ENCODE measurements at regions not wholly inside any gene's neighbourhood (a gene's known extent, or its start where the extent isn't known, plus 50 kb on each side); places are given as distances from the start of the nearest gene placed in this dataset.

DNA sequence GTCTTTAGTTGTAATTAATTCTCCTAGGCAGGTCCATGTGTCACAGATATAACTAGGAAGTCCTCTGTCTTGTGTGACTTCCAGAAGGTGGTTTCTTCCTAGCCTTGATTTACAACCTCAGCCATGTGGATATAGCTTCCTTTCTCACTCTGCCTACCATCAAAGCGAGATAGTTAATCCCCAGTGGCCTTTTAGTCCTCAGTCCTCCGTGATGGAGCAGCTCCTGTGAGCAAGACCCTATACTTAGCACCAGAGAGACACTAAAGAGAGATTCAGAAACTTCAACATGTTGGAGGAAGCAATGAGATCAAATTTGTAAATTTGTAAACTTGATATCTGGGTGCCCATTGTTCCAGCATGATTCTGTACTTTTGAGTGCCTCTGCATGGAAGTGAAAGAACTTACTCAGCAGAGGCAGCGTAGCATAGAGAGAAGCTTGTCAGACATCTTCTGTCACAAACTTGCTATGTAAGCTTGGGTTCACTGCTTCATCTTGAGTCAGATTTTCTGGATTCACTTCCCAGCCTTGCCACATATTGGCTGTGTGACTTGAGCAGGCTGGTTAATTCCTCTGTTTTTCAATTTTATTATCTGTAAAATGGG, 170.2 kb upstream of the NR3C1 start:
- H3K9me3 Mint-ChIP-seq: peaks cover 0 to 5% of the 10 kb centered on the region in 2 donors

DNA sequence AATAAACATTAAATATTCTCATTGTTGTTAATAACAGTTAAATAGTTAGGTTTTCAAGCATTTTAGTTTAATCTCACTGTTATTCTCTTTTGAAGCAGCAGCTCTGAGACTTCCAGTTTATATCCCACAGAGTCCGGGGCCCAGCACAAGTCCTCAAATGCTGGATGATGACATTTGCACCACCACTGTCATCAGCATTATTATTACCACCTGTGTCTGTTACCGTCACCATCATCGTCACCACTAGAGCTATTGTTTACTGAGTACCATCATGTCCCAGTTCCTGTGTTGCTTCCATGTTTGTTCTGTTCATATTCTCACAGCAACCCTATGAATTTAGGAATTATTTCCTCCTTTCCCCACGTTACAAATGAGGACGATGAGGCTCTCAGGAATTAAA, 169.2 kb upstream of the NR3C1 start:
- H3K36me3 Mint-ChIP-seq: no peaks in the 10 kb centered on the region
- DNase-seq (ENCODE audit: low spot score in 2 of 2): no peak
- no peak overlapping the region for H3K27ac Mint-ChIP-seq
- no peak for ATAC-seq
- peaks cover 0 to 5% of the 10 kb centered on the region in 2 donors for H3K9me3 Mint-ChIP-seq

More for the DNA sequence above, 170.2 kb upstream of the NR3C1 start:
- H3K36me3 Mint-ChIP-seq: no peaks in the 10 kb centered on the region
- DNase-seq (ENCODE audit: low spot score in 2 of 2): no peak
- H3K27ac Mint-ChIP-seq: no peak overlapping the region
- no peak for ATAC-seq

DNA sequence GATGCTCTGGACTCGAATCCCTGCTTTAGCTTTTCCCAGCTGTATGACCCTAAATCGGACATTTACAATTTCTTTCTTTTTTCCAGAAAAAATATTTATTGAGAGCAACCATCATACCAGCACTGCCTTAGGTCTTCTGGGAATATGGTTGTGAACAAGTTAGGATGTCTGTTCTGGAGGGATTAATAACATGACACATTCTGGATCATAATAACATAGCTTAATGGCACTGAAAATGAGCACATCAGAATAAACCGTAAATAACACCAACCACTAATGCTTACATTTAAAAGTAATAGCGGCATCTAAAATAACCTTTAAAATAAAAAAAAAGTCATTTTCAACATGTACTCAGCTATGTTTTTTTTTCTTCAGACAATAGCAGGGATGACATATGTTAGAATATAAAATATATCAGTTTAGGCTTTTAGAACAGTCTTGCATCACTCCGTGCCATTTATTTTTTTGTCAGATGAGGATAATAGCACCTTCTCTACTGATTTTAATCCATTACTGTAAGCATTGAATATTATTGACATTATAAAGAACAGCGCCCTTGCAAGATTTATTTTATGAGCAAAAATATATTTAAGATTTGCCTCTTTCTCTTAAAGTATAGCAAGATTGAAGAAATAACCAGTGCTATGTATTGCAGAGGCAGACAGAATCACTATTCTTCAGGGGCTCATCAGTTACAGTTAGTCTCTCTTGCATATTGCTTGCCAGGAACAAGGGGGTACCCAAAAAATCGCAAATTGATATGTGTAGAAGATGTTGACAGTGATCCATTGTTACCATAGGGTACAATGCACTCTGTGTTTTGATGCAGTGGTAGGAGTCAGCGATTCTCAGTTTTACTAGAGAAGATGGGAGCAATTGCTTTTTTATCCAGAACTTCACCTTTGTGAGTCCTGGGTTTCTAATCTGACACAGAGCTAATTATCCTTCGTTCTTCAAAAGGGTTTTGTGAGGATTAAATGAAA, 168.4 kb upstream of the NR3C1 start:
- ATAC-seq: no peak
- Mint-ChIP-seq H3K9me3 (peaks cover 0 to 5% of the 10 kb centered on the region in 2 donors), H3K36me3 (no peaks in the 10 kb centered on the region), H3K27ac (no peak overlapping the region)
- no peak for DNase-seq (ENCODE audit: low spot score in 2 of 2)

DNA sequence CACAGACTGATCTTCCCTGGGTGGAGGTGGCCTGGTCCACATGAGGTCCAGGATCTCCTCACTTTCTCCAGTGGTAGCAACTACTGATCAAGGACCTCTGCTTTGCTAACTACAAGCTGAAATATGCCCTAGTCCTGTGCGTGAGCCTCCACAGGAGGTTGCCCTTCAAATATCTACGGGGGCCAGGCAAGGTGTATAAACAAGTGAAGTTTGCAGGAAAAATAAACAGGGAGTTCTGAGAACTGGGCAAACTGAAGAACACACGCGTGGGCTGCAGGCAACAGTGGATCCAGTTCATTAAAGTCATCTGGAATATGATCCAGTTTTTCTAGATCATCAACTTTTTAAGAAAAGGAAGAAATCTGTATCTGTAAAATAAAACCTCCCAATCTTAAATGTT, 167.5 kb upstream of the NR3C1 start:
- H3K27ac Mint-ChIP-seq: no peak overlapping the region
- DNase-seq (ENCODE audit: low spot score in 2 of 2) (no peak), ATAC-seq (no peak)
- H3K9me3 Mint-ChIP-seq: peaks cover 0 to 5% of the 10 kb centered on the region in 2 donors
- no peaks in the 10 kb centered on the region for H3K36me3 Mint-ChIP-seq

DNA sequence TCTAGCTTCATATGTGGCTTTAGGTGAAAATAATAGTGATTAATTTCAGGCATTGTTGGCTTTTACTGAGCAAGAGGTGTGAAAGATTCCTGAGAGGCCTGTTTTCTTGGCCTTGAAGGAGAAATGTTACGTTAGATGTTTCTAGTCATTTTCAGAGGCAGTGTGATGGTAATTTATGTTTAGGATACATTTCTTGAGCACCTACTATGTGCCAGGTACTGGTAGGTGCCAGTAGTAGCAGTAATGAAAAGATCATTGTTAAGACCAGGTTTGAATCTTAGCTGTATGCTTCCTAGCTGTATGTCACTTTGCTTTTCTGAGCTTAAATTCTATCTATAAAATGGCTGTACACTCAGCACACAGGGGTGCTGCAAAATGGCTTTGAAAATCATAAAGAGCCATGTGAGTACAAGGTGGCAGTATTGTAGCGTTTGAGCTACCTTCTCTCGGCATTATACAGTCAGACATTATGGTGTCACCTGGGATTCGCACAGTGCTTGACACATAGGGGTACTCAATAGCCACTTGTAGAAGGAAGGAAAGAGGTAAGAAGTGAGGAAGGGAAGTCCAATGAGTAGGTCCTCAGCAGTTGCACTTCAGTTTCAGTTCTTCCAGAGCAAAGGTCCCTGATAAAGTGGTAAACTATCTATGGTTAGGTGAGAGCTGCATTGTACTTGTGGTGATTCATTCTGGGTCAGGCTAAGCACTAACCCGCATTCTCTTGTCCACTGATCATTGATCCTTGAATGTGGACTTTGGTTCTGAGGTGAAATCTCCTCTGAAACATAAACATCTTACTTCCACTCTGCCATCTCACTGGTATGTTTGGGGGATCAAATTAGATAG, 166.5 kb upstream of the NR3C1 start:
- H3K9me3 Mint-ChIP-seq: peaks cover 0 to 1% of the 10 kb centered on the region in 2 donors
- DNase-seq (ENCODE audit: low spot score in 2 of 2) (no peak), ATAC-seq (no peak)
- no peaks in the 10 kb centered on the region for H3K36me3 Mint-ChIP-seq
- H3K27ac Mint-ChIP-seq: no peak overlapping the region

DNA sequence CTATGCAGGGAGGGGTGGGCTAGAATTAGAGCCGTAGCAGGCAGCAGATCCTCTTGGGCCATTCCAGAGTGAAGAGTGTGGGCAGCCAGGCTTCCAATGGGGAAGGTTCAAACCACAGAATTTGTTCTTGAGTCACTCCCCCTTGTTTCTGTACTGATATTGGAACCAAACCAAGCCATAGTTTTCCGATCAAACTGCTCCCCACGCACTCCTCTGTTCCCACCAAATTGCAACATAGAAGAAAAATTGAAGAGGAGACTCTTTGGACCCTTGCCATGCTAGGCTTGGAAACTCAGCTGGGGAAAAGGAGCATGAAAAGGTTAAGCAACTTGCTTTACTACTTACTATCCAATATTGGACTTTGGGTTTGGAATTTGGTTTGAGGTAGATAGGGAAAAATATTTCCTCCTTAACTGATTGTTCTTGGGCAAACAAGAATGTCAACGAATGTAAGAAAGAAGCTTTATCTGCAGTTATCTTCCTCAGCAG, 165.8 kb upstream of the NR3C1 start:
- ATAC-seq (no peak), DNase-seq (ENCODE audit: low spot score in 2 of 2) (no peak)
- Mint-ChIP-seq H3K36me3 (no peaks in the 10 kb centered on the region), H3K27ac (no peak overlapping the region), H3K9me3 (no peaks in the 10 kb centered on the region)

DNA sequence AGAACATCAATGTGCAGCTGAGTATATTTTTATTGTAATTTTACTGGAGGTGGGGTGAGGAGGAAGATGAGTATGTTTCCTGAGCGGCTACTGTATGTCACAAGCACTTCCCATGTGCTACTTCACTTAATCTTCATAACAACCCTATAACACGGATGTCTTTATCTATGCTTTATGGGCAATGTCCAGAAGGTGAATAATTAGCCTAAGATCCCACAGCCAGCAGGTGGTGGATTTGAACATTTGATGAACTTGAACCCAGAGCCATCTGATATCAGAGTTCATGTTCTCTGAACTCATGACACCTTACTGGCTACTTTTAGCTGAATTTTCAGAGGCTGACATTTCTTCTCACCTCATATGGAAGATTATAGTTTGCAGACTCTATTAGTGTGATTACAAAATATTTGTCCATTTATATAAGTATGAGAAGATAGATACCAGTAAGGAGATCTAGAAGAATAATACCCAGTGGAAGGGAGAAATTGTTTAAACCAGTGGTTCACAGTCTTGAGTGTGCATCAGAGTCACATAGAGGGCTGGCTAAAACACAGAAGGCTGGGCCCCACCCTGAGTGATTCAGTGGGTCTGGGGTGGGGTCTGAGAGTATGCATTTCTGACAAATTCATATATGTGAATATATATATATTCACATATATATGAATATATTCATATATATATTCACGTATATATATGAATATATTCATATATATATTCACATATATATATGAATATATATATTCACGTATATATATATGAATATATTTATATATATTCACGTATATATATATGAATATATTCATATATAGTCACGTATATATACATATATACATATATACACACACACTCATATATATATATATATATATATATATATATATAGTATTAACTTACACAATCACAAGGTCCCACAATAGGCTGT, 164.4 kb upstream of the NR3C1 start:
- ATAC-seq: no peak
- Mint-ChIP-seq H3K36me3 (no peaks in the 10 kb centered on the region), H3K9me3 (no peaks in the 10 kb centered on the region), H3K27ac (no peak overlapping the region)
- no peak for DNase-seq (ENCODE audit: low spot score in 2 of 2)

DNA sequence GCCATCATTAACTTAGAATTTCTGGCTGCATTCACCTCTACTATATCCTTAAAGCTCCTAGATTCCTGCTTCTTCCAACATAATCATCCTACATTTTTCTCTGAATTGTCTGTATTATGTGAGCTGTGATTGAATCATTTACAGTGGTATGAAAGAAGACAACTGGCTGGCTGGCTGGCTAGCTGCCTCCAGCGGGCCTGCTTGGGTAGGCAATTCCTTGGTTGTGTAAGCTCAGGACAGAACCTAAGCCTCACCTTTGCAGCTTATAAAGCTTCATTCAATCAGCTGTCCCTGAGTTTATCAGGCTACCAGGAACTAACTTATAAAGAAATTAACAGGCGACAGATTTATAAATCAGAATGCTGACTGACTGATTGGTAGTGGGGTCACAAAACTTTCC, 162.7 kb upstream of the NR3C1 start:
- Mint-ChIP-seq H3K36me3 (no peaks in the 10 kb centered on the region), H3K27ac (no peak overlapping the region), H3K9me3 (no peaks in the 10 kb centered on the region)
- DNase-seq (ENCODE audit: low spot score in 2 of 2) (no peak), ATAC-seq (no peak)

DNA sequence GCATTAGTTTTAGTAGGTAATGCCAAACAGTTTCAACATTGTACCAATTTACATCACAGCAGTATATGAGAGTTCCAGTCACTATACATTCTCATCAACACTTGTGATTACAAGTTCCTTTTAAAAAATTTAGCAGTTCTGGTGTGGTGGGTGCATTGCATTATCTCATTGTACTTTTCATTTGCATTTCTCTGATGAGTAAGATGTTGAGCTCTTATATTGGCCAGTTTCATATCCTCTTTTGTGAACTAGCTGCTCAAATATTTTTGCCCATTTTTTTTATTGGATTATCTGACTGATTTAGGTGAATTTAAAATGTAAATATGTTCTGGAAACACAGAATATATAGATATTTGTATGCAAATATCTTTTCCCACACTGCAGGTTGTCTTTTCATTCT, 160.9 kb upstream of the NR3C1 start:
- H3K27ac Mint-ChIP-seq: no peak overlapping the region
- no peak for DNase-seq (ENCODE audit: low spot score in 2 of 2)
- ATAC-seq: peak in 1 of 2 donors; percentile 63
- no peaks in the 10 kb centered on the region for H3K9me3 Mint-ChIP-seq
- no peaks in the 10 kb centered on the region for H3K36me3 Mint-ChIP-seq

DNA sequence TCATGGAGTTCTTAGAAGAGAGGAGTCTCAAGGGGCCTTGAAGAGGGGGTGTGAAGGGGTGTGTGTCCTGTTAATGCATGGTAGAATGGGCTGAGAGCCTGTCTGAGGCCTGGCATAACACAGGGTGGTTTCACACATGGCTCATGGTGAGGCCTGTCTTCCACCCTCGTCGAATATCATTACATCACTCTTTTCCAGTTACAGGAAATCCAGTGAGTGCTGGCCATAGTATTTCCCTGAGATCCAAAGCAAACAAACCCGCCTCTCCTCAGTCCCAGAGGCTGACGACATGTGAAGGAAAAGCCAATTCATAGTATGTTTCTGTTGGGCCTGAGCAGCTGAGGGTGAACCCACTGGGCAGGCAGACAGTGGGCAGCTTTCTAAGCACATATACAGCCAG, 159.4 kb upstream of the NR3C1 start:
- H3K9me3 Mint-ChIP-seq: no peaks in the 10 kb centered on the region
- H3K36me3 Mint-ChIP-seq: no peaks in the 10 kb centered on the region
- DNase-seq (ENCODE audit: low spot score in 2 of 2): no peak
- ATAC-seq: no peak
- H3K27ac Mint-ChIP-seq: no peak overlapping the region

DNA sequence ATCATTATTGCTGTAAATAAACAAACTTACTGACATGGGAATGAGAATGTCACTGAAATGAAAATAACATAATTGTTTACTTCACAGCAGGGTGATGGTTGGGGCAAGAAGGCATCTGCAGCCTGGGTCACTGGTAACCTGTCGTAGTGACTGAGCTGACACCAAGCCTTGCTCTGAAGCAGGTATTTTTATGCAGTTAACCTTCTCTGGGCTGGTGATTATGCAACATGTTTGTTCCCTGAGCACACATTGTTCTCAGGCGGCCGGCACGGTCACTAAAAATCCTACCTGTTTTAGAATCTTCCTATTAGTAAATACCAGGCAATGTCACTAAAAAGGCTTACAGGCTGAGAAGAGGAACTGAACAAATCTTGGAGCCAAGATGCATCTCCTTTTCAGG, 157.7 kb upstream of the NR3C1 start:
- no peaks in the 10 kb centered on the region for H3K9me3 Mint-ChIP-seq
- ATAC-seq: no peak
- no peak overlapping the region for H3K27ac Mint-ChIP-seq
- no peaks in the 10 kb centered on the region for H3K36me3 Mint-ChIP-seq
- no peak for DNase-seq (ENCODE audit: low spot score in 2 of 2)

DNA sequence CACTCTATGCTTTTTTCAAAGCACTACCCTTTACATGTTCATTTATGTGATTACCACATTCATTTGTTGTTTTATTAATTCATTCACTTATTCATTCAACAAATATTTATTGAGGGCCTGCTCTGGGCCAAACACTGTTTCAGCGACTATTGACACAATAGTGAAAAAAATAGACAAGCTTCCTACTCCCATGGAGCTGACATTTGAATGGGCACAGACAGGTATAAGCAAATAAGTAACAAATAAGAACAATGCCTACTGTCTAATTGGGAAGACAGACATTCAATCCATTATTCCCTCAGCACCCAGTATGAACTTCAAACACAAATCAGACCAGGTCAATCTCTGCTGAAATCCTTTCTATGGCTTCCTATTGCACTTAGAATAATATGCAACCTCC, 156.9 kb upstream of the NR3C1 start:
- no peak for ATAC-seq

DNA sequence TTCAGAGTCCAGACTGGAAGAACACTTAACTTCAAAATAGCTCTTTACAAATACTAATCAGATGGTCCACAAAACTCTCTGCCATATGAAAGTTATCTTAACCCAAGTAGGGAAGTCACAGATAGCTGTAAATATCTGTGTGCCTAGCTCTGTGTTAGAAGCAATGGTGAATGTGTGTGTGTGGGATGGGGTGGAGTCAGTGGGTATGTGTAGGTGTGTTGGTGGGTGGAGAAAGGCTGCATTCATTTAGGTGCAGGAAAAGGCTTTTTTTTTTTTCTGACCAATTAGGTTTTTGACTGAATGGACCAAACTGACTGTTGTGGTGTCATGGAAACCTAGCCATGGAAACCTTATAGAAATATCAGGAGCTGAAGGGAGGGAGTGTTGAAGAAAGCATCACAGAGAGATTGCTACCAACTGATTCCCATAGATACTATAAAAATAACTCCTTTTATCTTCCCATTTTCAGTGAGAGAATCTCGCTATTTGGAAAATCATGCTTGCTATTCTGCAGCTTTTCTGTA, 156.2 kb upstream of the NR3C1 start:
- H3K27ac Mint-ChIP-seq: no peak overlapping the region
- DNase-seq (ENCODE audit: low spot score in 2 of 2) (no peak), ATAC-seq (no peak)
- no peaks in the 10 kb centered on the region for H3K36me3 Mint-ChIP-seq
- no peaks in the 10 kb centered on the region for H3K9me3 Mint-ChIP-seq

More for the DNA sequence above, 156.9 kb upstream of the NR3C1 start:
- DNase-seq (ENCODE audit: low spot score in 2 of 2): no peak
- Mint-ChIP-seq H3K9me3 (no peaks in the 10 kb centered on the region), H3K27ac (no peak overlapping the region), H3K36me3 (no peaks in the 10 kb centered on the region)

DNA sequence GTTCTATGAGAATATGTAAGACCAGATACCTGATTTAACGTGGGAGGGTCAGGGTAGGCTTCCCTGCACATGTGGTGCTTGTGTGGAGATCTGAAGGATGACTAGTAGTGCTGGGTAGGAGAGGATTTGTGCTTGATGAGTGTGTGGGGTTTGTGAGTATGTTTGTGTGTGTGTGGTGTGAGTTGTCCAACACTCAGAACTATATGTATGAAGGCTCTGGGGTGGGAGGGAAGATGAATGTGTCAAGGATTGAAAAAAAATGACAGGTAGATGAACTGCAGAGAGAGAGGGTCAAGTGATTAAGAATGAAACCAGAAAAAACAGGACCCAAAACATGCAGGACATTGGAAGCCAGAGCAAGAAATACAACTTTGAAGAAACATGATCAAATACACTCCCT, 154.6 kb upstream of the NR3C1 start:
- Mint-ChIP-seq H3K36me3 (no peaks in the 10 kb centered on the region), H3K27ac (no peak overlapping the region), H3K9me3 (no peaks in the 10 kb centered on the region)
- DNase-seq (ENCODE audit: low spot score in 2 of 2) (no peak), ATAC-seq (peak in 1 of 2 donors; percentile 73)

DNA sequence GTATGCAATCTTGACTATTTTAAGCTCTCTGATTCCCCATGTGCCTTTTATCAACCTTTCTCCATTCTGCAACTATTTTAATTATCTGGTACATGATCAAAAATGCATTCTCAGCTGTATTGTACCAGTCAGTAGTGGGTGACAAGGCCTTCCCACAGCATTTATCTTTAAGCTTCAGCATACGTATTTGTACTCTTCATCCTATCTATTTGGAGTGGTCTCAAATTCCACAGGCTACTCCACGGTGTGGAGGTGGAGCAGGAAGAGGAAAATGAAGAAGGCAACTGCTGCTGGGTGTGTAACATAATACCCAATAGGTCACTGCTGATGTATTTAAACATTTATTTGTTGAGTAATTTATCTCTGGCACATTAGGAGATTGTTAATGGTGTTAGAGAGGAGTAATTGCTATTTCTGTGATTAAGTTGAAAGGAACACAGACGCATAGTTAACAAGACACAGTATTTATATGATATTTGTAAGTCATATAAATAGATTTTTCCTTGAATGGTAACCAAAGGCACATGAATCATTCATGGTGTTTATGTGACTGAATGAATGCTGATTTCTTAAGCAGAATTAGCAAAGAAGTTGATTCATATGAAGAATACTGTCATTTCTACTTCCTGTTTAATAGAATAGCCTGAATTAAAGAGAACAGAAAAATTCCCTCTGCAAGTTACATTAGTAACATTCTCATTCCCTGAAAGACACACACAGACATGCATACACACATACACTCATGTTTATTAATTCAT, 153.8 kb upstream of the NR3C1 start:
- Mint-ChIP-seq H3K9me3 (no peaks in the 10 kb centered on the region), H3K27ac (no peak overlapping the region), H3K36me3 (no peaks in the 10 kb centered on the region)
- DNase-seq (ENCODE audit: low spot score in 2 of 2) (no peak), ATAC-seq (peak in 1 of 2 donors; percentile 81)
